Natural killer cell (primary cell): ENCODE measurements at regions not wholly inside any gene's neighbourhood (a gene's known extent, or its start where the extent isn't known, plus 50 kb on each side); places are given as distances from the start of the nearest gene placed in this dataset.

Experiments used
- ATAC-seq, 3 donors: fragments of 150-1000 bp in 2 of 3; fragments of 200-7000 bp in 1 of 3; cut with Tn5 transposase; 1 replicate in 1 of 3; 2 replicates in 2 of 3; pipeline ENCODE4 v1.10.0; 2021; ENCODE audit warnings: mild to moderate bottlenecking in 2 of 3, moderate library complexity in 2 of 3
- DNase-seq, 2 donors: peaks; one replicate each; pipeline versions ENCODE4 v3.0.0 to v3.0.0-alpha.2; 2013 to 2021; ENCODE audit warnings: mixed read lengths in 1 of 2
- H3K27ac ChIP-seq: one replicate; pipeline ENCODE4 v1.5.1; 2013; ENCODE audit warnings: mild to moderate bottlenecking, low read length
- H3K27me3 ChIP-seq: one replicate; pipeline ENCODE4 v1.6.1; 2013; ENCODE audit warnings: low read length; ENCODE audit not compliant: control insufficient read depth, insufficient read depth
- H3K36me3 ChIP-seq: one replicate; pipeline ENCODE4 v1.6.1; 2013; ENCODE audit warnings: low read length; ENCODE audit not compliant: control insufficient read depth, insufficient read depth
- H3K4me1 ChIP-seq: one replicate; pipeline ENCODE4 v1.6.1; 2013; ENCODE audit warnings: low read length; ENCODE audit not compliant: control insufficient read depth, insufficient read depth
- H3K4me3 ChIP-seq: one replicate; pipeline ENCODE4 v1.5.1; 2013; ENCODE audit warnings: low read length
- H3K9me3 ChIP-seq: one replicate; pipeline ENCODE4 v1.6.1; 2013; ENCODE audit warnings: low read length; ENCODE audit not compliant: control insufficient read depth, insufficient read depth
- H3K27ac Mint-ChIP-seq, 2 donors: one replicate each; pipeline ENCODE4 v1.8.0; 2022; ENCODE audit warnings: mild to moderate bottlenecking in 2 of 2, mixed read lengths in 2 of 2, moderate library complexity in 1 of 2
- H3K27me3 Mint-ChIP-seq, 2 donors: one replicate each; pipeline ENCODE4 v1.8.0; 2022; ENCODE audit warnings: low read depth in 2 of 2, mixed read lengths in 2 of 2
- H3K36me3 Mint-ChIP-seq: one replicate; pipeline ENCODE4 v1.8.0; 2022; ENCODE audit warnings: mixed read lengths
- H3K4me1 Mint-ChIP-seq, 2 donors: one replicate each; pipeline ENCODE4 v1.8.0; 2022; ENCODE audit warnings: mixed read lengths in 2 of 2
- H3K4me3 Mint-ChIP-seq: one replicate; pipeline ENCODE4 v1.8.0; 2022; ENCODE audit warnings: mild to moderate bottlenecking, moderate library complexity, mixed read lengths
- H3K9me3 Mint-ChIP-seq, 2 donors: one replicate each; pipeline ENCODE4 v1.8.0; 2022; ENCODE audit warnings: mixed read lengths in 2 of 2
- WGBS: methylation state at CpG from one replicate; pipeline ENCODE4 v1.1.7; 2013; ENCODE audit warnings: missing lambda C conversion rate; ENCODE audit not compliant: insufficient coverage; 5-methylcytosine and 5-hydroxymethylcytosine counted together
- intact Hi-C: fragments of 100-400 bp; cut with micrococcal nuclease; formaldehyde crosslinking; loops from one replicate; pipeline ENCODE4 v1.14.2; 2022
- TF ChIP-seq, protein P1 (sequence below): fragments of 200-600 bp; IDR thresholded peaks from one replicate; pipeline ENCODE4 v1.8.0; 2022; ENCODE audit warnings: antibody characterized with exemption

DNA sequence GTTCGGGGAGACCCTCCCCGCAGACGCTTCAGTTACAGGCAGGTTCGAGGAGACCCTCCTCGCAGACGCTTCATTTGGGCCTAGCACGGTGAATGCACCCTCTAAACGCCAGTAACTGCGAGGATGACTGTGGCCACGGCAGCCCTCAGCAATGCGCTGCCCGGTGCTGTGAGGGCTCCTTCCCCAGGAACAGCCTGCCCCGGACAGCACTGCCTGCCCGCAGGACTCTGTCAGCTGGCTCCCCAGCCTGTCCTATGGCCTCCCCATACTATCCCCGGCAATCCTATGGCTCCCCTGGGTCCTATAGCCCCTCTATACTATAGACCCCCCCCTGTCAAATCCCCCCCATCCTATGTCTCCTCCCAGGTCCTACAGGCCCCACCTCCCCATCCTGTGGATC is 238.9 kb downstream of the RBFOX3 start:
- no peak overlapping the region for H3K4me3 ChIP-seq
- H3K9me3 Mint-ChIP-seq: no peaks in the 10 kb centered on the region
- no peaks in the 10 kb centered on the region for H3K36me3 ChIP-seq
- TF ChIP-seq, protein P1, sequence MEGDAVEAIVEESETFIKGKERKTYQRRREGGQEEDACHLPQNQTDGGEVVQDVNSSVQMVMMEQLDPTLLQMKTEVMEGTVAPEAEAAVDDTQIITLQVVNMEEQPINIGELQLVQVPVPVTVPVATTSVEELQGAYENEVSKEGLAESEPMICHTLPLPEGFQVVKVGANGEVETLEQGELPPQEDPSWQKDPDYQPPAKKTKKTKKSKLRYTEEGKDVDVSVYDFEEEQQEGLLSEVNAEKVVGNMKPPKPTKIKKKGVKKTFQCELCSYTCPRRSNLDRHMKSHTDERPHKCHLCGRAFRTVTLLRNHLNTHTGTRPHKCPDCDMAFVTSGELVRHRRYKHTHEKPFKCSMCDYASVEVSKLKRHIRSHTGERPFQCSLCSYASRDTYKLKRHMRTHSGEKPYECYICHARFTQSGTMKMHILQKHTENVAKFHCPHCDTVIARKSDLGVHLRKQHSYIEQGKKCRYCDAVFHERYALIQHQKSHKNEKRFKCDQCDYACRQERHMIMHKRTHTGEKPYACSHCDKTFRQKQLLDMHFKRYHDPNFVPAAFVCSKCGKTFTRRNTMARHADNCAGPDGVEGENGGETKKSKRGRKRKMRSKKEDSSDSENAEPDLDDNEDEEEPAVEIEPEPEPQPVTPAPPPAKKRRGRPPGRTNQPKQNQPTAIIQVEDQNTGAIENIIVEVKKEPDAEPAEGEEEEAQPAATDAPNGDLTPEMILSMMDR: no peak
- H3K4me3 Mint-ChIP-seq: no peak overlapping the region
- intact Hi-C loops: no loop called here
- peaks cover 0 to 7% of the 10 kb centered on the region in 2 donors for H3K27me3 Mint-ChIP-seq
- 69% methylated on average over 15 of the region's 15 CpGs for WGBS
- H3K27ac ChIP-seq: no peak overlapping the region
- H3K9me3 ChIP-seq: no peaks in the 10 kb centered on the region
- H3K27me3 ChIP-seq: no peaks in the 10 kb centered on the region
- H3K27ac Mint-ChIP-seq: no peak overlapping the region
- ATAC-seq (no peak), DNase-seq (no peak)
- H3K4me1 ChIP-seq: no peaks in the 10 kb centered on the region
- peaks cover 0 to 11% of the 10 kb centered on the region in 2 donors for H3K4me1 Mint-ChIP-seq
- no peaks in the 10 kb centered on the region for H3K36me3 Mint-ChIP-seq

DNA sequence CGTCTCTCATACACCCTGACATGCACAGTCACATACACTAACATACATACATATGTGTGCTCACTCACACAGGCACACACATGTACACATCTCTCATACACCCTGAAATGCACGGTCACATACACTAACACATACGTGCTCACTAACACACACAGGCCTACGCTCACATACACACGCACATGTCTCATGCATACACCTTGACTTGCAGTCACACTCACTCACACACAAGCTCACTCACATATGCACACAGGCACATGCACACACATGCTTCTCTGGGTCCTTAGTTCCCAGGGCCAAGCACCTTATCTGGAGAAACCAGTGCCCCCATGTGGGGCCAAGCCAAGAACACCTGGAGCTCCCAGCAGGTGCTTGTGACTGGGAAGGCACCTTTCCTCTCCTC is 240.3 kb downstream of the RBFOX3 start:
- TF ChIP-seq, protein P1: no peak
- Histone ChIP-seq H3K27me3 (no peaks in the 10 kb centered on the region), H3K4me1 (no peaks in the 10 kb centered on the region), H3K27ac (no peak overlapping the region), H3K9me3 (no peaks in the 10 kb centered on the region), H3K36me3 (no peaks in the 10 kb centered on the region), H3K4me3 (no peak overlapping the region)
- no peak overlapping the region for H3K27ac Mint-ChIP-seq
- no peaks in the 10 kb centered on the region for H3K36me3 Mint-ChIP-seq
- intact Hi-C loops: no loop called here
- ATAC-seq (no peak), DNase-seq (no peak)
- no peaks in the 10 kb centered on the region for H3K9me3 Mint-ChIP-seq
- H3K4me3 Mint-ChIP-seq: no peak overlapping the region
- peaks cover 0 to 14% of the 10 kb centered on the region in 2 donors for H3K4me1 Mint-ChIP-seq
- 75% methylated on average over 5 of the region's 5 CpGs for WGBS
- H3K27me3 Mint-ChIP-seq: peaks cover 0 to 7% of the 10 kb centered on the region in 2 donors

DNA sequence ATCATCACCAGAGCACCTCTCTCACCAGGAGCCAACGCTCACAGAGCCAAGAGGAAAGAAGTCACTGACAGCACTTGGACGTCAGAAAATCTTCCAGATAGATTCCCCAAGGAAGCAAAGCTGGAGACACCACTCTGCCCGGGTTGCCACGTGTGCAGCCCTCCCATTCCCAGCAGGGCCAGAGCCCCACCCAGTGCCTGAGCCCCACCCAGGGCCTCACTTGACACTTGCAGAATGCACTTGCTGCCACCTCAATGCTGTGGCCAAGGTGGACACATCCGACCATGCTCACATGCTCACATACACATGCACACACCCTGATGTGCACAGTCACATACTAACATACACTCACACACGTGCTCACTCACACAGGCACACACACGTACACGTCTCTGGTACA is 240.7 kb downstream of the RBFOX3 start:
- WGBS: 80% methylated on average over 8 of the region's 8 CpGs
- TF ChIP-seq, protein P1: no peak
- Mint-ChIP-seq H3K36me3 (no peaks in the 10 kb centered on the region), H3K4me1 (peaks cover 0 to 15% of the 10 kb centered on the region in 2 donors), H3K9me3 (no peaks in the 10 kb centered on the region), H3K4me3 (no peak overlapping the region), H3K27ac (no peak overlapping the region), H3K27me3 (peaks cover 0 to 6% of the 10 kb centered on the region in 2 donors)
- no peaks in the 10 kb centered on the region for H3K27me3 ChIP-seq
- ATAC-seq: no peak
- no peak for DNase-seq
- no peaks in the 10 kb centered on the region for H3K9me3 ChIP-seq
- intact Hi-C loops: no loop called here
- no peak overlapping the region for H3K4me3 ChIP-seq
- H3K27ac ChIP-seq: no peak overlapping the region
- H3K36me3 ChIP-seq: no peaks in the 10 kb centered on the region
- no peaks in the 10 kb centered on the region for H3K4me1 ChIP-seq

DNA sequence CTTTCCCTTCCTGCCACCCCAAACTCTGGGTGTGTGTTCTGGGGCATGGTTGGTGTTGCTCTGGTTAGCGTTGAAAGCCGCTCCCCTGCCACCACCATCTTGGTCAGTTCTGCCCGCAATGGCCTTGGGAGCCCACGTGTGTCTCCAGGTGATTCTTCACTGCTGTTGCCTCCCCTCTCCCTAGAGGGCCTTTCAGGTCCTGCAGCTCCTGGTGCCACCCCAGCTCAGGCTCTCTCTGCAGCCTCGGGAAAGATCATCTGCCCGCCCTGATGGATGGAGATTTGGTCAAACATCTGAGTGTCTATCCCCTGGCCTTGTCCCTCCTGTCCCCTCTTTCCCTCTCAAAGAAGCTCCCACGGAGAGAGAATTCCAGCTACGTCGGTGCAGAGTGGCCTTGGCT is 241.3 kb downstream of the RBFOX3 start:
- no peaks in the 10 kb centered on the region for H3K4me1 ChIP-seq
- DNase-seq (no peak), ATAC-seq (no peak)
- H3K36me3 ChIP-seq: no peaks in the 10 kb centered on the region
- no peak overlapping the region for H3K27ac Mint-ChIP-seq
- peaks cover 0 to 15% of the 10 kb centered on the region in 2 donors for H3K4me1 Mint-ChIP-seq
- no peak overlapping the region for H3K4me3 Mint-ChIP-seq
- intact Hi-C loops: no loop called here
- no peak overlapping the region for H3K4me3 ChIP-seq
- H3K27ac ChIP-seq: no peak overlapping the region
- no peaks in the 10 kb centered on the region for H3K27me3 Mint-ChIP-seq
- no peaks in the 10 kb centered on the region for H3K9me3 Mint-ChIP-seq
- 81% methylated on average over 9 of the region's 9 CpGs for WGBS
- TF ChIP-seq, protein P1: no peak
- no peaks in the 10 kb centered on the region for H3K36me3 Mint-ChIP-seq
- no peaks in the 10 kb centered on the region for H3K27me3 ChIP-seq
- no peaks in the 10 kb centered on the region for H3K9me3 ChIP-seq
